ENCODE measurements at regions not wholly inside any gene's neighbourhood (a gene's known extent, or its start where the extent isn't known, plus 50 kb on each side); places are given as distances from the start of the nearest gene placed in this dataset.
A peak's percentile ranks its signal among the peaks of the same experiment; 100 is the strongest.

GRCh38 chr11:134625631-134626030 is 213.6 kb upstream of the B3GAT1 start:
- intact Hi-C loops (cut with DNase I): no loop called here
- DNase-seq (ENCODE audit: extremely low spot score in 2 of 2): peak; percentile 74 to 82
- TF ChIP-seq CTCF (IDR thresholded peaks at IDR 0.05) (no peak), POLR2A (IDR thresholded peaks at IDR 0.05) (no peak), POLR2AphosphoS5 (IDR thresholded peaks at IDR 0.05; ENCODE audit: insufficient read depth in 1 of 2, low read depth in 1 of 2) (no peak)
- Histone ChIP-seq H3K4me3 (no peak overlapping the region), H3K9me3 (no peaks in the 10 kb centered on the region), H3K4me1 (no peaks in the 10 kb centered on the region), H3K27ac (no peak overlapping the region), H3K27me3 (no peaks in the 10 kb centered on the region), H3K36me3 (no peaks in the 10 kb centered on the region)

GRCh38 chr11:134625151-134625550 is 213.1 kb upstream of the B3GAT1 start:
- no peaks in the 10 kb centered on the region for H3K36me3 ChIP-seq
- no peaks in the 10 kb centered on the region for H3K27me3 ChIP-seq
- no peaks in the 10 kb centered on the region for H3K4me1 ChIP-seq
- DNase-seq (ENCODE audit: extremely low spot score in 2 of 2): no peak
- no peak for TF ChIP-seq CTCF (IDR thresholded peaks at IDR 0.05)
- no peak for TF ChIP-seq POLR2AphosphoS5 (IDR thresholded peaks at IDR 0.05; ENCODE audit: insufficient read depth in 1 of 2, low read depth in 1 of 2)
- TF ChIP-seq POLR2A (IDR thresholded peaks at IDR 0.05): no peak
- no peaks in the 10 kb centered on the region for H3K9me3 ChIP-seq
- no peak overlapping the region for H3K4me3 ChIP-seq
- intact Hi-C loops (cut with DNase I): no loop called here
- no peak overlapping the region for H3K27ac ChIP-seq

- DNase-seq (ENCODE audit: extremely low spot score in 2 of 2): no peak
- Histone ChIP-seq H3K27me3 (no peaks in the 10 kb centered on the region), H3K4me1 (no peaks in the 10 kb centered on the region), H3K9me3 (no peaks in the 10 kb centered on the region), H3K4me3 (no peak overlapping the region), H3K27ac (no peak overlapping the region), H3K36me3 (no peaks in the 10 kb centered on the region)
- intact Hi-C loops (cut with DNase I): no loop called here
- no peak for TF ChIP-seq CTCF (IDR thresholded peaks at IDR 0.05)
- no peak for TF ChIP-seq POLR2AphosphoS5 (IDR thresholded peaks at IDR 0.05; ENCODE audit: insufficient read depth in 1 of 2, low read depth in 1 of 2)
- TF ChIP-seq POLR2A (IDR thresholded peaks at IDR 0.05): no peak
Measured at GRCh38 chr11:134624166-134624920, 212.3 kb upstream of the B3GAT1 start.

- no peaks in the 10 kb centered on the region for H3K9me3 ChIP-seq
- no peaks in the 10 kb centered on the region for H3K27me3 ChIP-seq
- intact Hi-C loops (cut with DNase I): no loop called here
- DNase-seq (ENCODE audit: extremely low spot score in 2 of 2): no peak
- TF ChIP-seq POLR2AphosphoS5 (IDR thresholded peaks at IDR 0.05; ENCODE audit: insufficient read depth in 1 of 2, low read depth in 1 of 2): no peak
- TF ChIP-seq POLR2A (IDR thresholded peaks at IDR 0.05): no peak
- TF ChIP-seq CTCF (IDR thresholded peaks at IDR 0.05): no peak
- H3K4me3 ChIP-seq: no peak overlapping the region
- no peak overlapping the region for H3K27ac ChIP-seq
- H3K4me1 ChIP-seq: no peaks in the 10 kb centered on the region
- H3K36me3 ChIP-seq: no peaks in the 10 kb centered on the region
Measured at GRCh38 chr11:134623711-134624110, 211.7 kb upstream of the B3GAT1 start.

GRCh38 chr11:134622458-134622857 is 210.4 kb upstream of the B3GAT1 start:
- intact Hi-C loops (cut with DNase I): no loop called here
- DNase-seq (ENCODE audit: extremely low spot score in 2 of 2): no peak
- Histone ChIP-seq H3K27me3 (no peaks in the 10 kb centered on the region), H3K27ac (no peak overlapping the region), H3K4me3 (no peak overlapping the region), H3K36me3 (no peaks in the 10 kb centered on the region), H3K4me1 (no peaks in the 10 kb centered on the region), H3K9me3 (no peaks in the 10 kb centered on the region)
- TF ChIP-seq POLR2AphosphoS5 (IDR thresholded peaks at IDR 0.05; ENCODE audit: insufficient read depth in 1 of 2, low read depth in 1 of 2) (no peak), POLR2A (IDR thresholded peaks at IDR 0.05) (no peak), CTCF (IDR thresholded peaks at IDR 0.05) (no peak)
